Fibroblast of lung (primary cell): ENCODE measurements at regions not wholly inside any gene's neighbourhood (a gene's known extent, or its start where the extent isn't known, plus 50 kb on each side); places are given as distances from the start of the nearest gene placed in this dataset.

Experiments used
- DNase-seq, 2 donors: peaks; one replicate each; pipeline versions ENCODE4 v3.0.0 to v3.0.0-alpha.2; 2010; ENCODE audit warnings: low read depth in 2 of 2
- H2AFZ ChIP-seq: 2 replicates; pipeline ENCODE4 v1.5.1; 2012; ENCODE audit warnings: low read length, control low read depth, inconsistent platforms
- H3K27ac ChIP-seq: 2 replicates; pipeline ENCODE4 v1.5.1; 2011; ENCODE audit warnings: low read length, control low read depth; ENCODE audit not compliant: insufficient read depth
- H3K27me3 ChIP-seq: 2 replicates; pipeline ENCODE4 v1.5.1; 2011; ENCODE audit warnings: mild to moderate bottlenecking, low read length; ENCODE audit not compliant: control insufficient read depth, insufficient read depth
- H3K36me3 ChIP-seq: 2 replicates; pipeline ENCODE4 v1.5.1; 2011; ENCODE audit warnings: low read length; ENCODE audit not compliant: control insufficient read depth, insufficient read depth
- H3K4me1 ChIP-seq: 2 replicates; pipeline ENCODE4 v1.5.1; 2011; ENCODE audit warnings: low read length; ENCODE audit not compliant: control insufficient read depth, insufficient read depth; ENCODE audit errors: extremely low read depth
- H3K4me2 ChIP-seq: 2 replicates; pipeline ENCODE4 v1.5.1; 2011; ENCODE audit warnings: low read length, control low read depth; ENCODE audit not compliant: insufficient read depth; ENCODE audit errors: extremely low read depth
- H3K4me3 ChIP-seq, 4 experiments: fragments of 200-600 bp in 1 of 4; sonication (generic) in 1 of 4; replicated peaks in 1 of 4; 2 replicates each; pipeline ENCODE4 v1.5.1; 2011 to 2016; ENCODE audit warnings: low read length in 4 of 4, low read depth in 3 of 4, mild to moderate bottlenecking in 3 of 4, control low read depth in 2 of 4, inconsistent platforms in 1 of 4, mixed read lengths in 1 of 4; ENCODE audit not compliant: insufficient read depth in 1 of 4; ENCODE audit errors: control extremely low read depth in 1 of 4
- H3K79me2 ChIP-seq: 2 replicates; pipeline ENCODE4 v1.5.1; 2012; ENCODE audit warnings: mild to moderate bottlenecking, low read length, inconsistent platforms; ENCODE audit not compliant: control insufficient read depth, insufficient read depth
- H3K9ac ChIP-seq: 2 replicates; pipeline ENCODE4 v1.5.1; 2011; ENCODE audit warnings: mild to moderate bottlenecking, low read length, control low read depth; ENCODE audit not compliant: insufficient read depth
- H3K9me3 ChIP-seq: 2 replicates; pipeline ENCODE4 v1.5.1; 2012; ENCODE audit warnings: low read depth, low read length; ENCODE audit not compliant: control insufficient read depth, insufficient read depth
- H4K20me1 ChIP-seq: 2 replicates; pipeline ENCODE4 v1.5.1; 2011; ENCODE audit warnings: low read length; ENCODE audit not compliant: control insufficient read depth, insufficient read depth; ENCODE audit errors: extremely low read depth
- EZH2 ChIP-seq: IDR thresholded peaks from 2 replicates; pipeline ENCODE4 v1.5.1; 2012; ENCODE audit warnings: low read length, control low read depth, mild to moderate bottlenecking; ENCODE audit errors: missing control alignments
- TF ChIP-seq, protein P1 (sequence below), 2 donors: IDR thresholded peaks in 1 of 2; conservative IDR thresholded peaks in 1 of 2; 1 replicate in 1 of 2; 2 replicates in 1 of 2; pipeline ENCODE4 v1.5.1; 2011 to 2012; ENCODE audit warnings: low read length in 2 of 2, control low read depth in 1 of 2, inconsistent platforms in 1 of 2, low read depth in 1 of 2, mild to moderate bottlenecking in 1 of 2

DNA sequence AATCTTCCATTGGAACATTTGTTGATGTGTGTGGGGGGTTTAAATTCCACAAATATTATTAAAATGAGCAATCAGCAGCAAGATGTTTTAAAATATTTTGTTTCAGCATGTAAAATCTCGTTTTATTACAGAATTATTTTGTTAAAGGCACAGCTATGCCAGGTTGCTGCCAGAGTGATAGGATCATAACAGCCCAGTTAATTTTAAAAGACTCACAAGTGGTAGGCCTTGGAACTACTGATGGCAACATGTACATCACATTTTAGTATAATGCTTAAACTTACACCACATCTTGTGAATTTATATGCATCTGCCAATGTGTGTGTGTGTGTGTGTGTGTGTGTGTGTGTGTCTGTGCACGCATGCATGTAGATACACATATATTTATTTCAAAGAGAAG, 97.8 kb upstream of the SPRY1 start:
- peak in 1 of 2 donors; percentile 21 for DNase-seq
- H3K4me2 ChIP-seq: no peak overlapping the region
- no peaks in the 10 kb centered on the region for H3K36me3 ChIP-seq
- H4K20me1 ChIP-seq: no peaks in the 10 kb centered on the region
- H3K9me3 ChIP-seq: no peaks in the 10 kb centered on the region
- no peaks in the 10 kb centered on the region for H3K79me2 ChIP-seq
- no peak overlapping the region for H2AFZ ChIP-seq
- TF ChIP-seq EZH2: no peak
- TF ChIP-seq, protein P1, sequence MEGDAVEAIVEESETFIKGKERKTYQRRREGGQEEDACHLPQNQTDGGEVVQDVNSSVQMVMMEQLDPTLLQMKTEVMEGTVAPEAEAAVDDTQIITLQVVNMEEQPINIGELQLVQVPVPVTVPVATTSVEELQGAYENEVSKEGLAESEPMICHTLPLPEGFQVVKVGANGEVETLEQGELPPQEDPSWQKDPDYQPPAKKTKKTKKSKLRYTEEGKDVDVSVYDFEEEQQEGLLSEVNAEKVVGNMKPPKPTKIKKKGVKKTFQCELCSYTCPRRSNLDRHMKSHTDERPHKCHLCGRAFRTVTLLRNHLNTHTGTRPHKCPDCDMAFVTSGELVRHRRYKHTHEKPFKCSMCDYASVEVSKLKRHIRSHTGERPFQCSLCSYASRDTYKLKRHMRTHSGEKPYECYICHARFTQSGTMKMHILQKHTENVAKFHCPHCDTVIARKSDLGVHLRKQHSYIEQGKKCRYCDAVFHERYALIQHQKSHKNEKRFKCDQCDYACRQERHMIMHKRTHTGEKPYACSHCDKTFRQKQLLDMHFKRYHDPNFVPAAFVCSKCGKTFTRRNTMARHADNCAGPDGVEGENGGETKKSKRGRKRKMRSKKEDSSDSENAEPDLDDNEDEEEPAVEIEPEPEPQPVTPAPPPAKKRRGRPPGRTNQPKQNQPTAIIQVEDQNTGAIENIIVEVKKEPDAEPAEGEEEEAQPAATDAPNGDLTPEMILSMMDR (conservative IDR thresholded peaks at IDR 0.05 in 1 of 2, IDR thresholded peaks at IDR 0.05 in 1 of 2; ENCODE audit: low read depth in 1 of 2, low read length in 2 of 2): no peak
- no peak overlapping the region for H3K27ac ChIP-seq
- no peaks in the 10 kb centered on the region for H3K27me3 ChIP-seq
- H3K9ac ChIP-seq: no peak overlapping the region
- no peak overlapping the region for H3K4me3 ChIP-seq
- H3K4me1 ChIP-seq: no peaks in the 10 kb centered on the region

DNA sequence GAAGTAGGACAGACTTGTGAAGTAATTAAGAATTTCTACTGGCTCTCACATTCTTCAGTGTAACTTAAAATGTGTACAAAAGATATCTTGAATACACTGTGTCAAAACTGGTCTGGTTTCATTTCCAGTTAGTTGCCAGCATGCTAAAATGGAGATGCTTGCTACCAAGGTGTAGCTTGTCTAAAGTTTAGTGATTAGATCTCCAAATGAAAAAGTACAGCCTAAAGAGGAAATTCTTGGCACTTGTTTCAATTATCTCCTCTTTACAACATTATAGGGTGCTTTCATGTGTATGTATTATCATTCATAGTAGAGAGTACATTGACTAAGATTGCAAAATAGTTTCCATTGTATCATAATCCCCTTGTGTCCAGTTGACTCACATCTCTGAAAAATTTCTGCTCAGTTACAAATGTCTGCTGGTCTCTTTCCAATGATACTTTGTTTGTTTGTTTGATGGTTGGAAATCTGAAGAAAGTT, 97.3 kb upstream of the SPRY1 start:
- Histone ChIP-seq H4K20me1 (no peaks in the 10 kb centered on the region), H3K4me1 (no peaks in the 10 kb centered on the region), H2AFZ (no peak overlapping the region), H3K4me3 (no peak overlapping the region), H3K9ac (no peak overlapping the region), H3K79me2 (no peaks in the 10 kb centered on the region), H3K27me3 (no peaks in the 10 kb centered on the region), H3K27ac (no peak overlapping the region), H3K4me2 (no peak overlapping the region), H3K9me3 (no peaks in the 10 kb centered on the region), H3K36me3 (no peaks in the 10 kb centered on the region)
- peak; percentile 76 to 92 for DNase-seq
- TF ChIP-seq, protein P1 (conservative IDR thresholded peaks at IDR 0.05 in 1 of 2, IDR thresholded peaks at IDR 0.05 in 1 of 2; ENCODE audit: low read depth in 1 of 2, low read length in 2 of 2): no peak
- no peak for TF ChIP-seq EZH2

DNA sequence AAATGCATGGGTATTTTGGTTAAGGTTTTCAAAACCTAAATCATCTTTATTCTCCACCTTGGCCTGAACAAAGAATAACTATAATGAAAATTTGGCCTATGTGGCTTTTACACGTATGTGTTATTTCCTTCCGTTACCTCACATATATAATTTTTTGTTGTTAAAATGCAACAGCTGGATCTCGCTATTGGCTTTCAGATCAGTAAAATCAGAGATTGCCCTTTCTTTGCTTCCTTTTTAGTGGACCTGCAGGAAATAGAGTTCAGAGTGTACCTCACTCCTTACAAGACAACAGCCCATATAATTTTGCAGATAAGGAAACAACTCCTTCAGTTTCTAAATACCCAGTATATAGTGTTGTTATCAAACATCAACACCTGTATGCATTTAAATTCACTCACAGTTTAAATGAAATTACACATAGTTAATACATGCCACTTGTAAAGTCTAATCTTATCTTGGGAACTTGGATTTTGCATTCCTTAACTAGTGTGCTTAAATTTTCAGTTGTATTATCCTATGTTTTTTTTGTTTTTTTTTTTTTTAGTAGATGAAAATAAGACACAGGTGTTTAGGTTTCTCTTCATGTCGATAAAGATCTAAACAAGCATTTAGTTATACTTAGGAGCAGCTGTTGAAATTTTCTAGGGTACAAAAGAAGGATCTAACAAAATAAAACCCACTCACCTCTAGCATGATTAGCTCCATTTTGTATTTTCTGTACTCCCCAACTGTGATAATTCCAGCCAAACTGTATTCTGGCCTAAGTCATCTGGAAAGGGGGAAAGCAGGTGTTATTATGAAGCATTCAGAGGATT, 96.2 kb upstream of the SPRY1 start:
- Histone ChIP-seq H3K9me3 (no peaks in the 10 kb centered on the region), H3K4me1 (no peaks in the 10 kb centered on the region), H3K4me3 (no peak overlapping the region), H3K36me3 (no peaks in the 10 kb centered on the region), H3K79me2 (no peaks in the 10 kb centered on the region), H2AFZ (no peak overlapping the region), H3K27ac (no peak overlapping the region), H3K9ac (no peak overlapping the region), H3K27me3 (no peaks in the 10 kb centered on the region), H4K20me1 (no peaks in the 10 kb centered on the region), H3K4me2 (no peak overlapping the region)
- no peak for DNase-seq
- TF ChIP-seq EZH2: no peak
- TF ChIP-seq, protein P1 (conservative IDR thresholded peaks at IDR 0.05 in 1 of 2, IDR thresholded peaks at IDR 0.05 in 1 of 2; ENCODE audit: low read depth in 1 of 2, low read length in 2 of 2): no peak
